B cell (primary cell): ENCODE measurements at regions not wholly inside any gene's neighbourhood (a gene's known extent, or its start where the extent isn't known, plus 50 kb on each side); places are given as distances from the start of the nearest gene placed in this dataset.
A peak's percentile ranks its signal among the peaks of the same experiment; 100 is the strongest.

Experiments
- ATAC-seq: fragments of 200-7000 bp; cut with Tn5 transposase; one replicate; pipeline ENCODE4 v1.10.0; 2021; ENCODE audit warnings: low read depth, mild to moderate bottlenecking, moderate number of reproducible peaks, moderate library complexity
- CTCF ChIA-PET: fragments of 350-600 bp; sonication (Branson Sonifier 250); formaldehyde crosslinking; loops from one replicate; lab custom pipeline; 2021; ENCODE audit warnings: antibody characterized with exemption, inconsistent platforms; lab: Charles Lee
- POLR2A ChIA-PET: fragments of 350-600 bp; sonication (Branson Sonifier 250); formaldehyde crosslinking; loops from one replicate; lab custom pipeline; 2021; ENCODE audit warnings: antibody characterized with exemption; lab: Charles Lee
- DNase-seq: peaks from one replicate; pipeline ENCODE4 v3.0.0; 2013
- H2AFZ ChIP-seq: 2 replicates; pipeline ENCODE4 v1.6.1; 2012; ENCODE audit warnings: mild to moderate bottlenecking, low read depth, low read length; ENCODE audit not compliant: insufficient read depth, poor library complexity, severe bottlenecking
- H3K27ac ChIP-seq, 2 donors: 1 replicate in 1 of 2; 2 replicates in 1 of 2; pipeline ENCODE4 v1.5.1; 2012 to 2013; ENCODE audit warnings: low read length in 2 of 2, mild to moderate bottlenecking in 2 of 2, moderate library complexity in 1 of 2
- H3K27me3 ChIP-seq, 4 experiments: fragments of 200-600 bp in 1 of 4; sonication (generic) in 1 of 4; replicated peaks in 1 of 4; 1 replicate in 2 of 4; 2 replicates in 2 of 4; pipeline versions ENCODE4 v1.6.1 to v1.7.0; 2013 to 2016; ENCODE audit warnings: low read length in 3 of 4, mild to moderate bottlenecking in 2 of 4, mixed read lengths in 1 of 4, moderate library complexity in 1 of 4; ENCODE audit not compliant: insufficient read depth in 4 of 4, control insufficient read depth in 3 of 4; ENCODE audit errors: control extremely low read depth in 1 of 4
- H3K36me3 ChIP-seq, 2 experiments: replicated peaks in 1 of 2; 1 replicate in 1 of 2; 2 replicates in 1 of 2; pipeline versions ENCODE4 v1.6.1 to v1.7.1; 2013; ENCODE audit warnings: low read length in 1 of 2; ENCODE audit not compliant: insufficient read depth in 2 of 2, control insufficient read depth in 1 of 2; ENCODE audit errors: control extremely low read depth in 1 of 2, extremely low read depth in 1 of 2
- H3K4me1 ChIP-seq, 2 donors: fragments of 200-600 bp in 1 of 2; sonication (generic) in 1 of 2; 1 replicate in 1 of 2; 2 replicates in 1 of 2; pipeline versions ENCODE4 v1.5.1 to v1.6.1; 2013 to 2017; ENCODE audit warnings: low read length in 2 of 2; ENCODE audit not compliant: control insufficient read depth in 2 of 2, insufficient read depth in 2 of 2
- H3K4me2 ChIP-seq: replicated peaks from 2 replicates; pipeline ENCODE3; 2012; ENCODE audit warnings: mild to moderate bottlenecking, low read depth, low read length; ENCODE audit not compliant: poor library complexity, severe bottlenecking
- H3K4me3 ChIP-seq, 5 experiments: fragments of 200-600 bp in 1 of 5; sonication (generic) in 1 of 5; 1 replicate in 3 of 5; 2 replicates in 2 of 5; pipeline versions ENCODE4 v1.5.1 to v1.7.0; 2011 to 2016; ENCODE audit warnings: low read length in 4 of 5, mild to moderate bottlenecking in 4 of 5, low read depth in 2 of 5, control low read depth in 1 of 5, moderate library complexity in 1 of 5; ENCODE audit not compliant: insufficient read depth in 1 of 5; ENCODE audit errors: control extremely low read depth in 1 of 5, extremely low read depth in 1 of 5
- H3K79me2 ChIP-seq: fragments of 200-600 bp; sonication (generic); one replicate; pipeline ENCODE4 v1.6.0; 2016; ENCODE audit warnings: low read length; ENCODE audit not compliant: control insufficient read depth, insufficient read depth
- H3K9ac ChIP-seq: fragments of 200-600 bp; sonication (generic); 2 replicates; pipeline ENCODE4 v1.6.1; 2017; ENCODE audit warnings: mild to moderate bottlenecking, low read length, moderate library complexity
- H3K9me3 ChIP-seq, 3 donors: one replicate each; pipeline versions ENCODE4 v1.6.1 to v1.7.1; 2013; ENCODE audit warnings: low read length in 2 of 3; ENCODE audit not compliant: control insufficient read depth in 2 of 3, insufficient read depth in 1 of 3; ENCODE audit errors: control extremely low read depth in 1 of 3
- H4K20me1 ChIP-seq: 2 replicates; pipeline ENCODE4 v1.6.0; 2012; ENCODE audit warnings: mild to moderate bottlenecking, low read length; ENCODE audit not compliant: insufficient read depth, control insufficient read depth, poor library complexity, severe bottlenecking
- H3K27ac Mint-ChIP-seq: one replicate; pipeline ENCODE4 v1.8.0; 2021; ENCODE audit warnings: mixed read lengths
- H3K27me3 Mint-ChIP-seq: one replicate; pipeline ENCODE4 v1.8.0; 2021; ENCODE audit warnings: mixed read lengths
- H3K4me1 Mint-ChIP-seq: one replicate; pipeline ENCODE4 v1.8.0; 2021; ENCODE audit warnings: mixed read lengths
- H3K4me3 Mint-ChIP-seq: one replicate; pipeline ENCODE4 v1.8.0; 2021; ENCODE audit warnings: mixed read lengths
- H3K9me3 Mint-ChIP-seq: one replicate; pipeline ENCODE4 v1.8.0; 2022; ENCODE audit warnings: mixed read lengths; ENCODE audit not compliant: insufficient read depth
- EZH2 ChIP-seq: IDR thresholded peaks from 2 replicates; pipeline ENCODE4 v1.6.1; 2012; ENCODE audit warnings: borderline replicate concordance, low read depth, mild to moderate bottlenecking, moderate library complexity, low read length; ENCODE audit not compliant: insufficient read depth, poor library complexity, severe bottlenecking
- WGBS: methylation state at CpG from one replicate; pipeline ENCODE4 v1.1.5; 2013; ENCODE audit warnings: missing lambda C conversion rate; ENCODE audit not compliant: insufficient coverage; 5-methylcytosine and 5-hydroxymethylcytosine counted together
- intact Hi-C: fragments of 100-400 bp; cut with micrococcal nuclease; formaldehyde crosslinking; loops from one replicate; pipeline ENCODE4 v1.10.0; 2022
- TF ChIP-seq, protein P1 (sequence below): fragments of 200-600 bp; IDR thresholded peaks from one replicate; pipeline ENCODE4 v1.8.0; 2022; ENCODE audit warnings: antibody characterized with exemption, mild to moderate bottlenecking

DNA sequence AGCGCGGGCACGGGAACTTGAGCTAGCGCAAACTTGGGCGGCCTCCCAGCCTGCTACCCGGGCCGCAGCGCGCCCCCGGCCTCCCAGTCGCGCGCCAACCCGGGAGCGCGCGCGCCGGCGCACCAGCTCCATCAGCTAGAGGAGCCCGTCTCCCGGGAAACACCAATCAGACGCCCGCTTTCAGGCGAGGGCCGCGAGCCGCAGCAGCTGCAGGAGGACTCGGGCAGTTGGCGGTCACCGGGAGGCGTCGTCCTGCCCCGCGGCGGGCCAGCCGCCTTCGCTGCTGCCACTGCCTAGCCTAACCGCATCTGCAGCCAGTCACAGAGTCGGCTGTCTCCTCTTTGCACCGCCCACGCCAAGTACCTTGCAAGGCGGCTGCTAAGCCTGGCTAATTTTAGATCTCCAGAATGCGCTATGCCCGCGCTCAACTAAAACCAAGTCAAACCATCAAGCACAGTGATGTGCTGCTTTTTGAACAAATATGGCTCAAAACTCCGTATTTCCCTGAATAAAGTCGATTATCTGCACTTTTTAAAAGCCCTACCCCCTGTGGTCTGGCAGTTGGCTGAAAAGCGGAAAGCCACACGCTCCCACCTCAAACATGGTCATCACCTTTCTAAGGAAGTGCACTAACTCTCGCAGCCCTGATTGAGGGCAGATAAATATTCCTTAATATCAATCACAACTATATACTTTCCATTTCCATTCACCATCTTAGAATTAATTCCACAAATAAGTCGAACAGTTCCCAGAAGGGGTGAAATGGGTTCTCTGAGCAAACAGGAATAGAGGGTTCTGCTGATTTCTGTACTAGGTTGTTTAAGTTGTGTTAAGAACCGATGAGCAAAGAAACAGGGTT, 221.8 kb downstream of the MEF2C start:
- peak; percentile 31 for ATAC-seq
- Histone ChIP-seq H3K4me2 (peak overlapping the region; percentile 69), H3K27ac (no peak overlapping the region), H3K4me3 (peak overlapping the region in 3 of 5 experiments; percentile 23 to 35 (median 26)), H3K79me2 (no peaks in the 10 kb centered on the region), H3K27me3 (peaks cover 8 to 81% (median 63%) of the 10 kb centered on the region in 4 experiments), H2AFZ (peak overlapping the region; percentile 24), H3K4me1 (peaks cover 24 to 30% of the 10 kb centered on the region in 2 donors), H3K36me3 (no peaks in the 10 kb centered on the region), H4K20me1 (no peaks in the 10 kb centered on the region), H3K9me3 (peaks cover 19 to 30% (median 25%) of the 10 kb centered on the region in 3 donors), H3K9ac (peak overlapping the region; percentile 33)
- intact Hi-C loops, result loop anchor here (2.0 kb wide), 1 partner anchor 14 kb away; no protein-coding TSS in a partner anchor
- peak; percentile 51 for DNase-seq
- ChIA-PET CTCF (interaction anchor here (0.6 to 2.8 kb wide), 4 partner anchors 8 to 880 kb away, joined by 3 to 26 read pairs (median 6); no protein-coding TSS in a partner anchor), POLR2A (no interaction called here)
- Mint-ChIP-seq H3K4me3 (peak overlapping the region; percentile 80), H3K4me1 (peaks cover 21% of the 10 kb centered on the region), H3K27me3 (peaks cover 79% of the 10 kb centered on the region), H3K27ac (peak overlapping the region; percentile 38), H3K9me3 (peaks cover 10% of the 10 kb centered on the region)
- TF ChIP-seq, protein P1, sequence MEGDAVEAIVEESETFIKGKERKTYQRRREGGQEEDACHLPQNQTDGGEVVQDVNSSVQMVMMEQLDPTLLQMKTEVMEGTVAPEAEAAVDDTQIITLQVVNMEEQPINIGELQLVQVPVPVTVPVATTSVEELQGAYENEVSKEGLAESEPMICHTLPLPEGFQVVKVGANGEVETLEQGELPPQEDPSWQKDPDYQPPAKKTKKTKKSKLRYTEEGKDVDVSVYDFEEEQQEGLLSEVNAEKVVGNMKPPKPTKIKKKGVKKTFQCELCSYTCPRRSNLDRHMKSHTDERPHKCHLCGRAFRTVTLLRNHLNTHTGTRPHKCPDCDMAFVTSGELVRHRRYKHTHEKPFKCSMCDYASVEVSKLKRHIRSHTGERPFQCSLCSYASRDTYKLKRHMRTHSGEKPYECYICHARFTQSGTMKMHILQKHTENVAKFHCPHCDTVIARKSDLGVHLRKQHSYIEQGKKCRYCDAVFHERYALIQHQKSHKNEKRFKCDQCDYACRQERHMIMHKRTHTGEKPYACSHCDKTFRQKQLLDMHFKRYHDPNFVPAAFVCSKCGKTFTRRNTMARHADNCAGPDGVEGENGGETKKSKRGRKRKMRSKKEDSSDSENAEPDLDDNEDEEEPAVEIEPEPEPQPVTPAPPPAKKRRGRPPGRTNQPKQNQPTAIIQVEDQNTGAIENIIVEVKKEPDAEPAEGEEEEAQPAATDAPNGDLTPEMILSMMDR, result no peak
- no peak for TF ChIP-seq EZH2
- 4% methylated on average over 50 of the region's 53 CpGs for WGBS
